Omental fat pad (tissue), 3 donors: ENCODE measurements at regions not wholly inside any gene's neighbourhood (a gene's known extent, or its start where the extent isn't known, plus 50 kb on each side); places are given as distances from the start of the nearest gene placed in this dataset.
A peak's percentile ranks its signal among the peaks of the same experiment; 100 is the strongest.

Experiments
- ATAC-seq: fragments of 150-250 bp; one replicate; pipeline ENCODE4 v1.9.1; 2016; ENCODE audit warnings: mild to moderate bottlenecking, moderate library complexity; ENCODE audit not compliant: low FRiP score
- DNase-seq: peaks from one replicate; pipeline ENCODE4 v3.0.0-alpha.2; 2019; ENCODE audit warnings: low spot score
- TF ChIP-seq, protein P1 (sequence below), 3 donors: fragments of 450-650 bp; IDR thresholded peaks; one replicate each; pipeline ENCODE4 v1.5.1; 2016 to 2017; ENCODE audit warnings: antibody characterized with exemption in 3 of 3, mild to moderate bottlenecking in 3 of 3, moderate library complexity in 2 of 3

- TF ChIP-seq, protein P1, sequence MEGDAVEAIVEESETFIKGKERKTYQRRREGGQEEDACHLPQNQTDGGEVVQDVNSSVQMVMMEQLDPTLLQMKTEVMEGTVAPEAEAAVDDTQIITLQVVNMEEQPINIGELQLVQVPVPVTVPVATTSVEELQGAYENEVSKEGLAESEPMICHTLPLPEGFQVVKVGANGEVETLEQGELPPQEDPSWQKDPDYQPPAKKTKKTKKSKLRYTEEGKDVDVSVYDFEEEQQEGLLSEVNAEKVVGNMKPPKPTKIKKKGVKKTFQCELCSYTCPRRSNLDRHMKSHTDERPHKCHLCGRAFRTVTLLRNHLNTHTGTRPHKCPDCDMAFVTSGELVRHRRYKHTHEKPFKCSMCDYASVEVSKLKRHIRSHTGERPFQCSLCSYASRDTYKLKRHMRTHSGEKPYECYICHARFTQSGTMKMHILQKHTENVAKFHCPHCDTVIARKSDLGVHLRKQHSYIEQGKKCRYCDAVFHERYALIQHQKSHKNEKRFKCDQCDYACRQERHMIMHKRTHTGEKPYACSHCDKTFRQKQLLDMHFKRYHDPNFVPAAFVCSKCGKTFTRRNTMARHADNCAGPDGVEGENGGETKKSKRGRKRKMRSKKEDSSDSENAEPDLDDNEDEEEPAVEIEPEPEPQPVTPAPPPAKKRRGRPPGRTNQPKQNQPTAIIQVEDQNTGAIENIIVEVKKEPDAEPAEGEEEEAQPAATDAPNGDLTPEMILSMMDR (IDR thresholded peaks at IDR 0.05), result no peak
- DNase-seq (no peak), ATAC-seq (no peak)
These were observed 753.1 kb upstream of the FRG1 start for GRCh38 chr4:189187531-189188052.

- TF ChIP-seq, protein P1 (IDR thresholded peaks at IDR 0.05), result no peak
- ATAC-seq, result no peak
These were observed 742.0 kb upstream of the FRG1 start for GRCh38 chr4:189198624-189199023.

GRCh38 chr4:189200353-189200752, 740.3 kb upstream of the FRG1 start:
- DNase-seq, result no peak
- ATAC-seq, result no peak

More at GRCh38 chr4:189198624-189199023, 742.0 kb upstream of the FRG1 start:
- no peak for DNase-seq

DNA sequence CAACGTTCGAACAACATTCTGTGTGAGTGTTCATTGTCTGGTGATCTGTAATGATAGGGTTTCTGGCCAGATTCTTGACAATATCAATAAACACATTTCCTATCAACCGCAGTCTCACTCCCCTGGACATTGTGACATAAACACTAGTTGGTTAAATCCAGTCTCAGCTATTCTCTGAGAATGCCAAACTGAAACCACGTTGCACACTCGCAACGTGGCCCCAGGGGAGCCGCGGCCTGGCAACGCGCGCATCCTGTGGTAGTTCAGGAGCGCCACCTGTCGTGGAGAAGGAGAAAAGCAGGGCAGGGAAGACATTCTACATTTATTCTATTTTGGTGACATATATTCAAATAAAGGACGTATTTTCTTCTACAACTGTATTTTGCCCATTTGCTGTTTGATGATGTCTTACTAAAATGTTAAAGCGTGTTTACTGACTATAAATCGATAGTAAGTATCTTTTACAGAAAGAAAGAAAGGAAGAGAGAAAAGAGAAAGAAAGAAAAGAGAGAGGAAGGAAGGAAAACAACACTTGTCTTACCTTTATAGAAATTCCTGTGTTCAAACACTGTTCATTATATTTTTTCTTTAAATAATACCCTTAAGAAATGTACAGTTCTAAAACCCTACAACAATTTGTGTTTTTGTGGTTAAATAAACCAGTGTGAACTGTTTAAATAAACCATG, 738.3 kb upstream of the FRG1 start:
- TF ChIP-seq, protein P1 (IDR thresholded peaks at IDR 0.05), result no peak
- DNase-seq (peak; percentile 27), ATAC-seq (no peak)

More at GRCh38 chr4:189200353-189200752, 740.3 kb upstream of the FRG1 start:
- TF ChIP-seq, protein P1 (IDR thresholded peaks at IDR 0.05), result no peak

DNA sequence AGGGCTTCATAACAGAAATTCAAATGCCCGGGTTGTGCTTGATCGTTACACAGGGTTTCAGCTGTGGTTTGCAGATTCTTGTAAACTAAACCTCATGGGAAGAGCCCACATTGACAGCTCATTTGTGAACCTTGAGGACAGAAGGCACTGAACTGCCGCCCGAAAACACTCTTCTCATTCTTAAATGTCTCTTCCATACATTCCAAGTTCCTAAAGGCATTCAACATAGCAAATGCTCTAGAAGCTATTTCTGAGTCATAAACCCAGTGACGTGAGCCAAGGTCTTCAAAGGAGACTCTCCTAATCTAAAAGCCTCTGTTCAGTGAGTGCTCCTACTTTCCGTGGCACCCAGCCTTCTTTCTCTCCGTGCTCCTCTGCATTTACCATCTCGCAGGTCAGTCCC, 737.8 kb upstream of the FRG1 start:
- TF ChIP-seq, protein P1 (IDR thresholded peaks at IDR 0.05), result no peak
- ATAC-seq (no peak), DNase-seq (no peak)

- ATAC-seq (no peak), DNase-seq (no peak)
- TF ChIP-seq, protein P1 (IDR thresholded peaks at IDR 0.05), result no peak
These were observed 736.1 kb upstream of the FRG1 start for GRCh38 chr4:189204616-189205015.

DNA sequence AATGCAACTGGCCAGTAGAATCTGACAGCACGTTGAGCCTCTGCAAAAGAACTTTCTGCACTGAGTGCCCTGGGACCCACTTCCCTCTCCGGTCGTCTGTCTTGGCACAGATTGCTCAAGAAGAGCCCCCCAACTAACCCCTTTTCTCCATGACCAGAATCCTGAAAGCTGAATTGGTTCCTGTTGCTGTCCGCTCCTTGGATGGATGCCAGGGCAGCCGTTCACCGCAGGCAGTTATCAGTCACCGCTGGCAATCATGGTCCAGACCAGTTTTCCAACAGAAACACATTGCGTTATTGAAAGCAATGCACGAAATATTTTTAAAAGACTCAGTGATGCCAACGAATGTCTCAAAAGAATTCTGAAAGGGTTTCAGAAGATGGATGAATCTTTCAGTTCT, 733.7 kb upstream of the FRG1 start:
- TF ChIP-seq, protein P1 (IDR thresholded peaks at IDR 0.05), result no peak
- ATAC-seq (no peak), DNase-seq (no peak)
